Body of pancreas (tissue), 4 donors: ENCODE measurements at regions not wholly inside any gene's neighbourhood (a gene's known extent, or its start where the extent isn't known, plus 50 kb on each side); places are given as distances from the start of the nearest gene placed in this dataset.

ENCODE experiments used
- ATAC-seq: fragments of 150-250 bp; one replicate; pipeline ENCODE4 v1.9.1; 2016
- DNase-seq, 4 donors: peaks; one replicate each; pipeline ENCODE4 v3.0.0-alpha.2; 2019
- H3K27ac ChIP-seq, 4 donors: fragments of 200-600 bp; sonication (generic); 1 replicate in 3 of 4; 2 replicates in 1 of 4; pipeline versions ENCODE4 v1.5.1 to v1.6.1; 2016 to 2019; ENCODE audit warnings: mild to moderate bottlenecking in 1 of 4, mixed read lengths in 1 of 4, moderate library complexity in 1 of 4
- H3K27me3 ChIP-seq, 2 donors: fragments of 200-600 bp; sonication (generic); one replicate each; pipeline ENCODE4 v1.6.0; 2016; ENCODE audit warnings: mild to moderate bottlenecking in 1 of 2
- H3K36me3 ChIP-seq, 2 donors: fragments of 200-600 bp; sonication (generic); replicated peaks in 1 of 2; 2 replicates each; pipeline ENCODE4 v1.5.1; 2016; ENCODE audit warnings: low read depth in 2 of 2; ENCODE audit not compliant: insufficient read depth in 1 of 2
- H3K4me1 ChIP-seq: fragments of 200-600 bp; sonication (generic); one replicate; pipeline ENCODE4 v1.6.0; 2016
- H3K4me3 ChIP-seq, 2 donors: fragments of 200-600 bp; sonication (generic); 1 replicate in 1 of 2; 2 replicates in 1 of 2; pipeline ENCODE4 v1.5.1; 2016 to 2019
- H3K9me3 ChIP-seq, 3 donors: fragments of 200-600 bp; sonication (generic); 1 replicate in 2 of 3; 2 replicates in 1 of 3; pipeline ENCODE4 v1.5.1; 2016
- POLR2A ChIP-seq, 3 donors: fragments of 450-650 bp; IDR thresholded peaks; one replicate each; pipeline ENCODE4 v1.6.1; 2016; ENCODE audit warnings: antibody characterized with exemption in 3 of 3, mild to moderate bottlenecking in 2 of 3
- WGBS, 2 donors: methylation state at CpG; one replicate each; pipeline ENCODE4 v1.1.5; 2017; 5-methylcytosine and 5-hydroxymethylcytosine counted together
- intact Hi-C: fragments of 100-400 bp; cut with DNase I; formaldehyde crosslinking; loops from one replicate; pipeline ENCODE4 v1.15.1; 2023
- TF ChIP-seq, protein P1 (sequence below), 7 experiments: fragments of 450-650 bp in 4 of 7; fragments of 200-600 bp in 3 of 7; sonication (generic) in 3 of 7; IDR thresholded peaks; one replicate each; pipeline ENCODE4 v1.5.1; 2016 to 2019; ENCODE audit warnings: antibody characterized with exemption in 7 of 7

DNA sequence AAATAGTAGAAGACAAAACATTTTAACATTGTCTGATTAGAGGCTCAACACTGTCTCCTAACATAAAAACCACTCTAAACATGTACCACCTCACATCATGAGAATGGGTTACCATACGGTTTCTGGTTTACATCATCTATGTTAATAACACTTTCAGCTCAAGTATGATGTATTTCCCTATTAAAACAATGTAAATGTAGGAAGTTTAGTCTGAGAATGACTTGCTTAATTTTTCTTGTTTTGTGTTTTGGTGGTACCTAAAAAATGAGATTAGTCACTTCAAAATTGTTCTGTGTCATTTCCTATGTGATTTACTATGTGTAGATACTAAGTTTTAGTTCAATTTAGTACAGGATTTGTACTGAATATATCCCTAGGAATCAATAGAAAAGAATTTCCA, 195.8 kb upstream of the SEMA3C start:
- TF ChIP-seq POLR2A (IDR thresholded peaks at IDR 0.05) = no peak
- TF ChIP-seq, protein P1, sequence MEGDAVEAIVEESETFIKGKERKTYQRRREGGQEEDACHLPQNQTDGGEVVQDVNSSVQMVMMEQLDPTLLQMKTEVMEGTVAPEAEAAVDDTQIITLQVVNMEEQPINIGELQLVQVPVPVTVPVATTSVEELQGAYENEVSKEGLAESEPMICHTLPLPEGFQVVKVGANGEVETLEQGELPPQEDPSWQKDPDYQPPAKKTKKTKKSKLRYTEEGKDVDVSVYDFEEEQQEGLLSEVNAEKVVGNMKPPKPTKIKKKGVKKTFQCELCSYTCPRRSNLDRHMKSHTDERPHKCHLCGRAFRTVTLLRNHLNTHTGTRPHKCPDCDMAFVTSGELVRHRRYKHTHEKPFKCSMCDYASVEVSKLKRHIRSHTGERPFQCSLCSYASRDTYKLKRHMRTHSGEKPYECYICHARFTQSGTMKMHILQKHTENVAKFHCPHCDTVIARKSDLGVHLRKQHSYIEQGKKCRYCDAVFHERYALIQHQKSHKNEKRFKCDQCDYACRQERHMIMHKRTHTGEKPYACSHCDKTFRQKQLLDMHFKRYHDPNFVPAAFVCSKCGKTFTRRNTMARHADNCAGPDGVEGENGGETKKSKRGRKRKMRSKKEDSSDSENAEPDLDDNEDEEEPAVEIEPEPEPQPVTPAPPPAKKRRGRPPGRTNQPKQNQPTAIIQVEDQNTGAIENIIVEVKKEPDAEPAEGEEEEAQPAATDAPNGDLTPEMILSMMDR (IDR thresholded peaks at IDR 0.05) = no peak
- H3K9me3 ChIP-seq = no peaks in the 10 kb centered on the region
- H3K27ac ChIP-seq = no peak overlapping the region
- H3K27me3 ChIP-seq = no peaks in the 10 kb centered on the region
- no peaks in the 10 kb centered on the region for H3K36me3 ChIP-seq
- no peak overlapping the region for H3K4me3 ChIP-seq
- intact Hi-C loops = no loop called here
- DNase-seq = no peak
- 71 to 86% methylated on average over 1 of the region's 1 CpG for WGBS, 2 donors
- ATAC-seq = no peak
- H3K4me1 ChIP-seq = no peaks in the 10 kb centered on the region

DNA sequence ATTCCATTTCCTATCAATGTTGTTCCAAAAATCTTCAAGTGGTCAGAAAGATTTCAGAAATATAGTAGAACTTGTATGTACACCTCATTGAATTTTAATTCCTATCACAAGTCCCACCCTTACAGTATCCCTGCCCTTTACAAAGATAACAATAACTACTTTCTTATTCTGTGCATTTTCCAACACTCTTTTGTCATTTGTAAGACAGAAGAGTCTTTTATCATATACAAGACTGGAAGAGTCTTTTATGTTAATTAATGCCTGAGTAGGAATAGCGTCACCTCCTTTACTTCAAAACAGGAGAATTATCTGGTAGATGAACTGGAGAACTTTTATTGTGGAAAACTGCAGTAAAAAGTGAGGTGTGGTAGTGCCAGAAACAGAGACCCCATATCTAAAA, 193.9 kb upstream of the SEMA3C start:
- intact Hi-C loops = no loop called here
- Histone ChIP-seq H3K9me3 (no peaks in the 10 kb centered on the region), H3K36me3 (no peaks in the 10 kb centered on the region), H3K27me3 (no peaks in the 10 kb centered on the region), H3K4me1 (no peaks in the 10 kb centered on the region), H3K27ac (no peak overlapping the region), H3K4me3 (no peak overlapping the region)
- TF ChIP-seq, protein P1 (IDR thresholded peaks at IDR 0.05) = no peak
- no peak for TF ChIP-seq POLR2A (IDR thresholded peaks at IDR 0.05)
- WGBS, 2 donors = 91 to 97% methylated on average over 1 of the region's 1 CpG
- no peak for DNase-seq
- no peak for ATAC-seq

DNA sequence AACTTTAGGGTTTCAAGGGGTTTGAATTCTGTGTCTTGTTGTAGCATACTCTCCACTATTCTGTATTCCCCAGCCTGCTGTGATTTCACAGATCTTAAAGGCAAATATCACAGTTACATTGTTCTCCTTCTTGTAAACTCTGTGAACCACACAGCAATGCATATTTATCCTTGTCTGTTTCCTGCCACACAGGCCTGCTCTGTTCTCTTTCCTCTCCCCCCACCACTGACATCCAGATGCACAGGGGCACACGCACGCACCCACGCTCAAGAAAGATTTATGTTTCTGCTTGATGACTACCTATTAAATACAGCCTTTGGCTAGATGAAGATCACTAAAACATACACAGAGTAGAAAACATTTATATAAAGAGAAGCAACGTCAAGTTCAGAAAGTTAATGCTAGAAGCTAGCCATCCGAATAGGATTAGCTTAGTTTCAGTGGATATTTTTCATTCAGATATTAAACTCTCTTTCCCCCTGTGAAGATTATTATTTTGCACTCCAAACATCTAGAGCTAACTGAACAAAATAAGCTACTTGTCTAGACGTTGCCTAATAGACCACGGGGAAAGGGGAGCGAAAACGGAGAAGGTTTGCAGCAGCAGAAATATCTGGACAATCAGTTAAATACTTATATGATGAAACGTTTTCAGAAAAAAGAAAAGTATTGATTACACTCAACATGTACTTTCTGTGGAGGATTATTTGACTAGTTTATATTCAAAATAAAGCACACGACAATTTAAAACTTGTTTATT, 193.1 kb upstream of the SEMA3C start:
- 50 to 57% methylated on average over 11 of the region's 11 CpGs for WGBS, 2 donors
- intact Hi-C loops = no loop called here
- H3K9me3 ChIP-seq = no peaks in the 10 kb centered on the region
- TF ChIP-seq, protein P1 (IDR thresholded peaks at IDR 0.05) = no peak
- no peak for TF ChIP-seq POLR2A (IDR thresholded peaks at IDR 0.05)
- ATAC-seq = no peak
- no peaks in the 10 kb centered on the region for H3K36me3 ChIP-seq
- no peaks in the 10 kb centered on the region for H3K4me1 ChIP-seq
- no peak for DNase-seq
- no peaks in the 10 kb centered on the region for H3K27me3 ChIP-seq
- no peak overlapping the region for H3K27ac ChIP-seq
- no peak overlapping the region for H3K4me3 ChIP-seq

DNA sequence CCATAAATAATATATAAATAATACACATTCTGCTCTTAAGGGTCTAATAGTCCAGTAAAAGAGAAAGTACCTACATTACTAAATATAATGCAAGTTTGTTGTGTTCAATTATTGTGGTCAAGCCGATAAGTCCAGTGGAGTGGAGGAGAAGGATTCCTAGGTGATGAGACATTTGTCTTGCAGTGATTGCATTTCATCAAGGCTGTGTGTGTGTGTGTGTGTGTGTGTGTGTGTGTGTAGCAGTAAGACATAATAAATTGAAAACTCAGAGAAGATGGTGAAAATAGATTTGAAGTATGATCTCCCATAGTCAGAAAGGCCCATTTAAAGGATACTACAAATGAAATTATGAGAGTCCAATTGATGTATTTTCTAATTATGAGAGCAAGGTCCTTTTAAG, 192.5 kb upstream of the SEMA3C start:
- Histone ChIP-seq H3K27me3 (no peaks in the 10 kb centered on the region), H3K4me1 (no peaks in the 10 kb centered on the region), H3K36me3 (no peaks in the 10 kb centered on the region), H3K9me3 (no peaks in the 10 kb centered on the region), H3K4me3 (no peak overlapping the region), H3K27ac (no peak overlapping the region)
- no peak for ATAC-seq
- intact Hi-C loops = no loop called here
- TF ChIP-seq, protein P1 (IDR thresholded peaks at IDR 0.05) = no peak
- no peak for TF ChIP-seq POLR2A (IDR thresholded peaks at IDR 0.05)
- no peak for DNase-seq
- 92% methylated on average over 1 of the region's 1 CpG for WGBS, 2 donors

DNA sequence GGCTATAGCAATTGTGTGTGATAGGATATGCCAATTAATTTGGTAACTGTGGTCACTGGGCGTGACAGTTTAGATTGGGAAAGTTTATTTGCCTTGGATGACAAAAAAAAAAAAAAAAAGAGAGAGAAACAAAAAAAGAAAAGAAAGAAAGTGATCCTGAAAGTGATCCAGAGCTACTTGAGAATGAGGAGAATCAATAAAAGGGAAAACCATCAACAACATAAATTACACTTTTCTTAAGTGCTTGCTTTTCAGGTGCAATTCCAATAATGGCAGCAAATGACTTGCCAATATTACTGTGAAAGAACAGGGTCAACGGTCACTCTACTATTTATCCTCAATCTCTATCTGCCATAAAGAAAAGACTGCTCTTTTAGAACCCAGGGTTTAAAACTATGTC, 191.8 kb upstream of the SEMA3C start:
- Histone ChIP-seq H3K4me3 (no peak overlapping the region), H3K4me1 (no peaks in the 10 kb centered on the region), H3K27ac (no peak overlapping the region), H3K9me3 (no peaks in the 10 kb centered on the region), H3K27me3 (no peaks in the 10 kb centered on the region), H3K36me3 (no peaks in the 10 kb centered on the region)
- WGBS, 2 donors = 83 to 91% methylated on average over 2 of the region's 2 CpGs
- DNase-seq (no peak), ATAC-seq (no peak)
- intact Hi-C loops = no loop called here
- TF ChIP-seq, protein P1 (IDR thresholded peaks at IDR 0.05) = no peak
- no peak for TF ChIP-seq POLR2A (IDR thresholded peaks at IDR 0.05)
